ENCODE measurements at regions not wholly inside any gene's neighbourhood (a gene's known extent, or its start where the extent isn't known, plus 50 kb on each side); places are given as distances from the start of the nearest gene placed in this dataset.

DNA sequence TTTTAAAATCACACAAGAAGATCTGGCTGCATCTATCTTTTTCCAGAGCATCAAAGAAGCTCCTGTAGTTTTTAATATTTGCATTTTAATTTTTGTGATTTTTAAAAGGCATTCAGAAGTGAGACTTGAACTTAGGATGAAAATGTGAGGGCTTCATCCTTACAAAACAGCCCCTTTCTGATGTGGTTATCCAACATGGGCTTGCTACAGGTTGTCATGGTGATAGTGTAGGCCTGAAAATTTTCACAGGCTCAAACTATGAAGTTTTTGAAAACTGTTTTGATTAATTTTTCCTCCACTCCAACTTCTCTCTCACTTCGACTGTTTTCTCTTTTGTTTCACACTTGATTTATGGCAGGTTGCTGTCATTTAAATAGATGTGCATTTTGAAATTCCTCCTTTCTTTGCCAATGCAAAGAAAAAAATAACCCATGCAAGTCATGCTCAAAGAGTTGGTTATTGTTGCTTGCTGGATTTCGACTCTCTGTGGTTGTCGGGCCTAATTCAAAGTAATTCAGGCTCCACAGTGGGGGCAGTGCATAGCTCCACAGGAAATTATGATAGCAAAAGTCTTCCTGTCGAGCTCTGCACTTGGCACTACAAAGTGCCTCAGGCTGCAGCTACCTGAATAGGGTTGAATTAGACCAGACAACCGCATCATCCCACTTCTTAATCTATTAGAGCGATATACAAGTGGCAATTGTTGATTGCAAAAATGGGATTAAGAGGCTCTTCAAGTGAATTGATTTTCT lies 201.0 kb upstream of the GPR101 start:
- Histone ChIP-seq H3K79me2 (ENCODE audit: low read depth) (no peaks in the 10 kb centered on the region), H3K27me3 (no peaks in the 10 kb centered on the region), H3K4me1 (peaks cover 76% of the 10 kb centered on the region), H2AFZ (replicated peaks) (no peak overlapping the region), H3K27ac (no peak overlapping the region), H3K9me3 (ENCODE audit: low read depth) (peaks cover 5% of the 10 kb centered on the region), H3K4me2 (peak overlapping the region; percentile 46), H3K4me3 (no peak overlapping the region), H3F3A (ENCODE audit: low read depth) (peaks cover 42% of the 10 kb centered on the region), H4K20me1 (ENCODE audit: low read depth) (no peaks in the 10 kb centered on the region), H3K9ac (no peak overlapping the region), H3K36me3 (no peaks in the 10 kb centered on the region)
- H3K4me1 Mint-ChIP-seq: peaks cover 90% of the 10 kb centered on the region
- H3K9me3 Mint-ChIP-seq: peaks cover 2% of the 10 kb centered on the region
- H3K27ac Mint-ChIP-seq: peak overlapping the region; percentile 96
- H3K36me3 Mint-ChIP-seq: peaks cover under 1% of the 10 kb centered on the region
- TF ChIP-seq EZH2 (IDR thresholded peaks at IDR 0.05) (no peak), EZH2phosphoT487 (IDR thresholded peaks at IDR 0.05) (no peak)
- TF ChIP-seq, protein P1, sequence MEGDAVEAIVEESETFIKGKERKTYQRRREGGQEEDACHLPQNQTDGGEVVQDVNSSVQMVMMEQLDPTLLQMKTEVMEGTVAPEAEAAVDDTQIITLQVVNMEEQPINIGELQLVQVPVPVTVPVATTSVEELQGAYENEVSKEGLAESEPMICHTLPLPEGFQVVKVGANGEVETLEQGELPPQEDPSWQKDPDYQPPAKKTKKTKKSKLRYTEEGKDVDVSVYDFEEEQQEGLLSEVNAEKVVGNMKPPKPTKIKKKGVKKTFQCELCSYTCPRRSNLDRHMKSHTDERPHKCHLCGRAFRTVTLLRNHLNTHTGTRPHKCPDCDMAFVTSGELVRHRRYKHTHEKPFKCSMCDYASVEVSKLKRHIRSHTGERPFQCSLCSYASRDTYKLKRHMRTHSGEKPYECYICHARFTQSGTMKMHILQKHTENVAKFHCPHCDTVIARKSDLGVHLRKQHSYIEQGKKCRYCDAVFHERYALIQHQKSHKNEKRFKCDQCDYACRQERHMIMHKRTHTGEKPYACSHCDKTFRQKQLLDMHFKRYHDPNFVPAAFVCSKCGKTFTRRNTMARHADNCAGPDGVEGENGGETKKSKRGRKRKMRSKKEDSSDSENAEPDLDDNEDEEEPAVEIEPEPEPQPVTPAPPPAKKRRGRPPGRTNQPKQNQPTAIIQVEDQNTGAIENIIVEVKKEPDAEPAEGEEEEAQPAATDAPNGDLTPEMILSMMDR (IDR thresholded peaks at IDR 0.05): no peak
- no peak for DNase-seq (ENCODE audit: low spot score)
- H3K27me3 Mint-ChIP-seq (ENCODE audit: insufficient read depth, low read depth): no peaks in the 10 kb centered on the region
- peak overlapping the region; percentile 17 for H3K4me3 Mint-ChIP-seq

DNA sequence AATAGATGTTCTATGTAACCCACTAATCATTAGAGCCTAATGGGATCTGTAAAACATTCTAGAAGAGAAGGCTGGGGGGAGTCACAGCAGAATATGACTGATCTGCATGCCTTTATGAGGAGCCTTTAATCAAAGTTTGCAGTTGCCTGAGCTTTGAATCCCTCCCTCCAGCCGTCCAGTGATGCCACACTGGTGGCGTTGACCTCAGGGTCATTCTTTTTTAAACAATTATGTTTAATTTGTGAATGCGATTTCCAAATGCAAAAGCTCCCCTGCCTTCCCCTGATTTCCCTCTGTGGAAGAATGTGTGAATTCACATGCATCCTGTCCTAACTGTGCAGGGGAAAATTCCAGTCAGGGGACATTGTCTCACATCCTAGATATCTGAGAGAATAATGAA lies 199.7 kb upstream of the GPR101 start:
- Mint-ChIP-seq H3K36me3 (peaks cover 3% of the 10 kb centered on the region), H3K4me1 (peaks cover 85% of the 10 kb centered on the region), H3K27me3 (ENCODE audit: insufficient read depth, low read depth) (peaks cover 4% of the 10 kb centered on the region), H3K9me3 (peaks cover 6% of the 10 kb centered on the region), H3K4me3 (no peak overlapping the region), H3K27ac (peak overlapping the region; percentile 96)
- H3K4me2 ChIP-seq: peak overlapping the region; percentile 46
- no peaks in the 10 kb centered on the region for H3K36me3 ChIP-seq
- H3K9me3 ChIP-seq (ENCODE audit: low read depth): peaks cover 5% of the 10 kb centered on the region
- H3K4me3 ChIP-seq: no peak overlapping the region
- no peaks in the 10 kb centered on the region for H3K27me3 ChIP-seq
- H2AFZ ChIP-seq (replicated peaks): no peak overlapping the region
- no peaks in the 10 kb centered on the region for H4K20me1 ChIP-seq (ENCODE audit: low read depth)
- TF ChIP-seq EZH2 (IDR thresholded peaks at IDR 0.05) (no peak), EZH2phosphoT487 (IDR thresholded peaks at IDR 0.05) (no peak)
- TF ChIP-seq, protein P1 (IDR thresholded peaks at IDR 0.05): no peak
- peaks cover 41% of the 10 kb centered on the region for H3F3A ChIP-seq (ENCODE audit: low read depth)
- peak overlapping the region; percentile 81 for H3K27ac ChIP-seq
- peaks cover 64% of the 10 kb centered on the region for H3K4me1 ChIP-seq
- DNase-seq (ENCODE audit: low spot score): no peak
- H3K79me2 ChIP-seq (ENCODE audit: low read depth): no peaks in the 10 kb centered on the region
- no peak overlapping the region for H3K9ac ChIP-seq

DNA sequence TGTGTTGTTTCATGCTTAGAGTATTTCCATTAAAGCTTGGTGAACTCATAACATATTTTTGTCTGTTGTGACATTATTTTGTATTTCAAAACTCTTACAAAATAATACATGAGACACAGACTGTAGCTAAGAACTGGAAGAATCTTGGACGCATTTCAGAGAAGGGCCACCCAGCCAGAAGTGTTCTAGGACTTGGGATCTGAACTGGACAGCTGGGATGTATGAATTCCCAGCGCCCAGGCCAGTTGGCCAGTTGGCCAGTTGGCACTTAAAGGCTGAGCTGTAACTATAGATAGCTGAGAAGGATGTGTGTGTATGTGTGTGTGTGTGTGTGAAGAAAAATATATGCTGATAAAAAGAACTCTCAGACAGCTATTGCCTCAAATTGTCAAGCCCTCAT lies 193.4 kb upstream of the GPR101 start:
- Histone ChIP-seq H3K9ac (no peak overlapping the region), H4K20me1 (ENCODE audit: low read depth) (no peaks in the 10 kb centered on the region), H3K36me3 (no peaks in the 10 kb centered on the region), H3K4me3 (no peak overlapping the region), H3K27ac (no peak overlapping the region), H2AFZ (replicated peaks) (no peak overlapping the region), H3K4me2 (no peak overlapping the region), H3K27me3 (no peaks in the 10 kb centered on the region), H3F3A (ENCODE audit: low read depth) (no peaks in the 10 kb centered on the region), H3K9me3 (ENCODE audit: low read depth) (no peaks in the 10 kb centered on the region), H3K79me2 (ENCODE audit: low read depth) (no peaks in the 10 kb centered on the region), H3K4me1 (peaks cover 7% of the 10 kb centered on the region)
- Mint-ChIP-seq H3K27ac (no peak overlapping the region), H3K27me3 (ENCODE audit: insufficient read depth, low read depth) (peaks cover 6% of the 10 kb centered on the region), H3K36me3 (peaks cover 8% of the 10 kb centered on the region), H3K9me3 (peaks cover 39% of the 10 kb centered on the region), H3K4me3 (no peak overlapping the region), H3K4me1 (peaks cover 33% of the 10 kb centered on the region)
- TF ChIP-seq EZH2phosphoT487 (IDR thresholded peaks at IDR 0.05): no peak
- TF ChIP-seq, protein P1 (IDR thresholded peaks at IDR 0.05): no peak
- no peak for TF ChIP-seq EZH2 (IDR thresholded peaks at IDR 0.05)
- DNase-seq (ENCODE audit: low spot score): no peak
